ENCODE measurements at regions not wholly inside any gene's neighbourhood (a gene's known extent, or its start where the extent isn't known, plus 50 kb on each side); places are given as distances from the start of the nearest gene placed in this dataset.

DNA sequence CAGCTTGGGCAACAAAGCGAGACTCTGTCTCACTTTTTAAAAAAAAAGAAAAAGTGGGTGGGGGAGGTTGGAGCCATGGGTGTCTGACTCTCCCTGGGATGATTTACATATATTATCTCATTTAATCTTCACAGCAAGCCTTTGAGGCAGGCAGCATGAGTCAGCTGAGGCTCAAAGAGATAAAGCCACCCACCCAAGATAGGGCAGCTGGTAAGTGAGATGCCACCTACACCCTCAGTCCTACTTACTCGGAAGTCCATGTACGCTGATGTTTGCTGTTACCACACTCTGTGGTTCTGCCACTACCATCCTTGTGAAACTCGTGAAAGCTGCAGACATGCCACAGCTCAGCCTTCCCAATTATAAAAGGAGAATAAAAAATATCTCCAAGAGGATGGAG lies 142.0 kb upstream of the TSHZ3 start:
- Histone ChIP-seq H3K36me3 (no peaks in the 10 kb centered on the region), H3K4me3 (no peak overlapping the region), H3K9me3 (no peaks in the 10 kb centered on the region), H3K27me3 (no peaks in the 10 kb centered on the region), H3K27ac (no peak overlapping the region), H3K4me1 (no peaks in the 10 kb centered on the region)
- no peak for DNase-seq (ENCODE audit: extremely low spot score in 2 of 2)
- TF ChIP-seq, protein P1, sequence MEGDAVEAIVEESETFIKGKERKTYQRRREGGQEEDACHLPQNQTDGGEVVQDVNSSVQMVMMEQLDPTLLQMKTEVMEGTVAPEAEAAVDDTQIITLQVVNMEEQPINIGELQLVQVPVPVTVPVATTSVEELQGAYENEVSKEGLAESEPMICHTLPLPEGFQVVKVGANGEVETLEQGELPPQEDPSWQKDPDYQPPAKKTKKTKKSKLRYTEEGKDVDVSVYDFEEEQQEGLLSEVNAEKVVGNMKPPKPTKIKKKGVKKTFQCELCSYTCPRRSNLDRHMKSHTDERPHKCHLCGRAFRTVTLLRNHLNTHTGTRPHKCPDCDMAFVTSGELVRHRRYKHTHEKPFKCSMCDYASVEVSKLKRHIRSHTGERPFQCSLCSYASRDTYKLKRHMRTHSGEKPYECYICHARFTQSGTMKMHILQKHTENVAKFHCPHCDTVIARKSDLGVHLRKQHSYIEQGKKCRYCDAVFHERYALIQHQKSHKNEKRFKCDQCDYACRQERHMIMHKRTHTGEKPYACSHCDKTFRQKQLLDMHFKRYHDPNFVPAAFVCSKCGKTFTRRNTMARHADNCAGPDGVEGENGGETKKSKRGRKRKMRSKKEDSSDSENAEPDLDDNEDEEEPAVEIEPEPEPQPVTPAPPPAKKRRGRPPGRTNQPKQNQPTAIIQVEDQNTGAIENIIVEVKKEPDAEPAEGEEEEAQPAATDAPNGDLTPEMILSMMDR (IDR thresholded peaks at IDR 0.05) = no peak
- TF ChIP-seq POLR2AphosphoS5 (IDR thresholded peaks at IDR 0.05; ENCODE audit: insufficient read depth in 1 of 2, low read depth in 1 of 2) (no peak), POLR2A (IDR thresholded peaks at IDR 0.05) (no peak)
- intact Hi-C loops (cut with DNase I) = no loop called here

DNA sequence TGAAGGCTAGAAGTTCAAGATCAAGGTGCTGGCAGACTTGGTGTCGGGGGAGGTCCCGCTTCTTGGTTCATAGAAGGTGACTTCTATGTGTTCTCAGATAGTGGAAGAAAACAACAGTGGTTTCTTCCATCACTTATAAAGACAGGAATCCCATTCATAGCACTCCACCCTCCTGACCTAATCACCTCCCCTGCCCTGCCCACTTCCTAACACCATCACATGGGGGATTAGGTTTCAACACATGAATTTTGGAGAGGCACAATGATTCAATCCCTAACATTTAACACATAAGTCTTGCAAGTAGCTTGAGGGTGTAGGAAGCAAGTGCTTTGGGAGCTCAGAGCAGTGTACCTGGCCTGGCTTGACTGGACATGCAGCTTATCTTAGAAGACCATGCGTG lies 142.8 kb upstream of the TSHZ3 start:
- H3K36me3 ChIP-seq = no peaks in the 10 kb centered on the region

DNA sequence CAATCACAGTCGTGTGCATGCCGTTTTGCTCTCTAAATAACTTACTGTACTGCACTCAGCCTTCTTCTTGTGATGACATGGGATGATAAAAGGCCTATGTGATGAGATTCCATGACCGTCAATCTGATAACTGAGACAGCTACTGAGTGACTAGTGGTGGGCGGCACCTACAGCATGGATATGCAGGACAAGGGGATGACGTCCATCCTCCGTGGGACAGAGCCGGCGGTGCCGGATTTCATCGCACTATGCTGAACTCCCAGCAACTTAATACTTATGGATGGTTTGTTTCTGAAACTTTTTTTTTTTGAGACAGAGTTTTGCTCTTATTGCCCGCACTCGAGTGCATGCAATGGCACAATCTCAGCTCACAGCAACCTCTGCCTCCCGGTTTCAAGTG lies 146.8 kb upstream of the TSHZ3 start:
- TF ChIP-seq POLR2A (IDR thresholded peaks at IDR 0.05) (no peak), POLR2AphosphoS5 (IDR thresholded peaks at IDR 0.05; ENCODE audit: insufficient read depth in 1 of 2, low read depth in 1 of 2) (no peak)
- TF ChIP-seq, protein P1 (IDR thresholded peaks at IDR 0.05) = no peak
- no peak for DNase-seq (ENCODE audit: extremely low spot score in 2 of 2)
- H3K4me1 ChIP-seq = no peaks in the 10 kb centered on the region
- intact Hi-C loops (cut with DNase I) = no loop called here
- no peak overlapping the region for H3K27ac ChIP-seq
- H3K27me3 ChIP-seq = no peaks in the 10 kb centered on the region
- no peaks in the 10 kb centered on the region for H3K36me3 ChIP-seq
- H3K9me3 ChIP-seq = no peaks in the 10 kb centered on the region
- no peak overlapping the region for H3K4me3 ChIP-seq

More for the DNA sequence above, 142.8 kb upstream of the TSHZ3 start:
- Histone ChIP-seq H3K9me3 (no peaks in the 10 kb centered on the region), H3K4me1 (no peaks in the 10 kb centered on the region), H3K4me3 (no peak overlapping the region), H3K27me3 (no peaks in the 10 kb centered on the region), H3K27ac (no peak overlapping the region)
- intact Hi-C loops (cut with DNase I) = no loop called here
- no peak for DNase-seq (ENCODE audit: extremely low spot score in 2 of 2)
- TF ChIP-seq, protein P1 (IDR thresholded peaks at IDR 0.05) = no peak
- no peak for TF ChIP-seq POLR2AphosphoS5 (IDR thresholded peaks at IDR 0.05; ENCODE audit: insufficient read depth in 1 of 2, low read depth in 1 of 2)
- no peak for TF ChIP-seq POLR2A (IDR thresholded peaks at IDR 0.05)

DNA sequence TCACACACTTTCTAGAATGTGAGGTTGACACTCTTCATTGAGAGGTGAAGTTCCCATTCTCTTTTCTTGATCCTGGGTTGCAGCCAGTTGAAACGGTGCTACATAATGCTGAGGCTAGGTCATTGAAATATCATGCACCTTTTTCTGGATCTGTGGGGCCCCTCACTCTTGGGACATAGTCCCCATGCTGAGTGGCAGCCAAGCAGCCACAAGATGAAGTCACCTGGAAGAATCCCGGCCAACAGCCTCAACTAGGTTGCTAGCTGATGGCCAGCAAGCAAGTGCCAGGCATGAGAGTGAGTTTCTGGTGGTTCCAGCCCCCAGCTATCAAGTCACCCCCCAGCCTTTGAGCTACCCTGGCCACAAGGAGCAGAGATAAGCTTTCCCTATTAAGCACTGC lies 148.5 kb upstream of the TSHZ3 start:
- no peaks in the 10 kb centered on the region for H3K9me3 ChIP-seq
- H3K36me3 ChIP-seq = no peaks in the 10 kb centered on the region
- DNase-seq (ENCODE audit: extremely low spot score in 2 of 2) = peak in 1 of 2 donors; percentile 70
- TF ChIP-seq, protein P1 (IDR thresholded peaks at IDR 0.05) = no peak
- TF ChIP-seq POLR2A (IDR thresholded peaks at IDR 0.05) (no peak), POLR2AphosphoS5 (IDR thresholded peaks at IDR 0.05; ENCODE audit: insufficient read depth in 1 of 2, low read depth in 1 of 2) (no peak)
- intact Hi-C loops (cut with DNase I) = no loop called here
- H3K4me3 ChIP-seq = no peak overlapping the region
- no peak overlapping the region for H3K27ac ChIP-seq
- no peaks in the 10 kb centered on the region for H3K4me1 ChIP-seq
- H3K27me3 ChIP-seq = no peaks in the 10 kb centered on the region

DNA sequence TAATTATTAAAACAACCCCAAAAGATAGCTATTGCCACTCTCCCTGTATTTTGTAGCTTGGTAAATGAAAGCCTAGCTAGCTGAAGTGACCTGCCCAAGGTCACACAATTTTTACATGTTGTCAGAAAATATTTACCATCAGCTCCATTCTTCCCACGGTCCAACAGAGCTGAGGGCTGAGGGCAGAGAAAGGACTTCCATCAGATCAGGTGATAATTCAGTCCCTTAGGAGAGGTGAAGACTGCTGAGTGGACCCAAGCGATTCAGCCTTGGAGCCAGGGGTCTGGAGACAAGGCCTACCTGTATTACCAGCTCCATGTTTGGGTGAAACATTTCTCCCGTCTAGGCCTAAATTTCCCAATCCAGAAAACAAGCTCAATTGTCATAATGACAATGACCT lies 149.5 kb upstream of the TSHZ3 start:
- DNase-seq (ENCODE audit: extremely low spot score in 2 of 2) = peak in 1 of 2 donors; percentile 64
- Histone ChIP-seq H3K4me3 (no peak overlapping the region), H3K9me3 (no peaks in the 10 kb centered on the region), H3K4me1 (no peaks in the 10 kb centered on the region), H3K36me3 (no peaks in the 10 kb centered on the region), H3K27ac (no peak overlapping the region), H3K27me3 (no peaks in the 10 kb centered on the region)
- TF ChIP-seq, protein P1 (IDR thresholded peaks at IDR 0.05) = no peak
- TF ChIP-seq POLR2A (IDR thresholded peaks at IDR 0.05) (no peak), POLR2AphosphoS5 (IDR thresholded peaks at IDR 0.05; ENCODE audit: insufficient read depth in 1 of 2, low read depth in 1 of 2) (no peak)
- intact Hi-C loops (cut with DNase I) = no loop called here
